Testis (tissue), 2 donors: ENCODE measurements at regions not wholly inside any gene's neighbourhood (a gene's known extent, or its start where the extent isn't known, plus 50 kb on each side); places are given as distances from the start of the nearest gene placed in this dataset.

ENCODE experiments used
- DNase-seq: peaks from one replicate; pipeline ENCODE4 v3.0.0-alpha.2; 2019
- H3K27ac ChIP-seq, 2 donors: fragments of 200-600 bp; sonication (generic); one replicate each; pipeline ENCODE4 v1.5.1; 2019
- H3K27me3 ChIP-seq: fragments of 200-600 bp; sonication (generic); one replicate; pipeline ENCODE4 v1.5.1; 2019
- H3K36me3 ChIP-seq: fragments of 200-600 bp; sonication (generic); one replicate; pipeline ENCODE4 v1.5.1; 2017; ENCODE audit warnings: low read depth; ENCODE audit errors: missing control alignments
- H3K4me1 ChIP-seq: fragments of 200-600 bp; sonication (generic); one replicate; pipeline ENCODE4 v1.5.1; 2019
- H3K4me3 ChIP-seq, 2 donors: fragments of 200-600 bp; sonication (generic); one replicate each; pipeline ENCODE4 v1.5.1; 2017 to 2019
- H3K9me3 ChIP-seq: fragments of 200-600 bp; sonication (generic); one replicate; pipeline ENCODE4 v1.5.1; 2017
- CTCF ChIP-seq, 3 experiments: fragments of 450-650 bp in 2 of 3; fragments of 200-600 bp in 1 of 3; sonication (generic) in 1 of 3; IDR thresholded peaks; one replicate each; pipeline ENCODE4 v1.5.1; 2016 to 2019; ENCODE audit warnings: antibody characterized with exemption in 3 of 3, mild to moderate bottlenecking in 2 of 3, moderate library complexity in 1 of 3
- POLR2A ChIP-seq: fragments of 450-650 bp; IDR thresholded peaks from one replicate; pipeline ENCODE4 v1.6.1; 2017; ENCODE audit warnings: antibody characterized with exemption, mild to moderate bottlenecking, moderate library complexity
- WGBS, 2 donors: methylation state at CpG; one replicate each; pipeline ENCODE4 v1.1.5; 2018; 5-methylcytosine and 5-hydroxymethylcytosine counted together
- intact Hi-C: fragments of 100-400 bp; cut with DNase I; formaldehyde crosslinking; loops from one replicate; pipeline ENCODE4 v1.15.1; 2023; ENCODE audit warnings: low total_unique reads

GRCh38 chr7:106763717-106764116, 101.4 kb upstream of the PIK3CG start:
- 62 to 78% methylated on average over 2 of the region's 2 CpGs for WGBS, 2 donors
- Histone ChIP-seq H3K27me3 (no peaks in the 10 kb centered on the region), H3K9me3 (no peaks in the 10 kb centered on the region), H3K36me3 (no peaks in the 10 kb centered on the region), H3K27ac (no peak overlapping the region), H3K4me3 (no peak overlapping the region), H3K4me1 (no peaks in the 10 kb centered on the region)
- DNase-seq = no peak
- intact Hi-C loops = no loop called here
- TF ChIP-seq CTCF (IDR thresholded peaks at IDR 0.05) (no peak), POLR2A (no peak)

GRCh38 chr7:106765727-106766355, 99.2 kb upstream of the PIK3CG start:
- no peaks in the 10 kb centered on the region for H3K27me3 ChIP-seq
- H3K4me1 ChIP-seq = no peaks in the 10 kb centered on the region
- H3K4me3 ChIP-seq = no peak overlapping the region
- H3K9me3 ChIP-seq = no peaks in the 10 kb centered on the region
- intact Hi-C loops = no loop called here
- H3K27ac ChIP-seq = no peak overlapping the region
- TF ChIP-seq POLR2A = no peak
- WGBS, 2 donors = 78 to 96% methylated on average over 5 of the region's 5 CpGs
- H3K36me3 ChIP-seq = no peaks in the 10 kb centered on the region
- DNase-seq = no peak

GRCh38 chr7:106766551-106766950, 98.5 kb upstream of the PIK3CG start:
- intact Hi-C loops = no loop called here
- DNase-seq = no peak
- 51 to 54% methylated on average over 2 of the region's 2 CpGs for WGBS, 2 donors
- no peak for TF ChIP-seq CTCF (IDR thresholded peaks at IDR 0.05)
- Histone ChIP-seq H3K27me3 (no peaks in the 10 kb centered on the region), H3K27ac (no peak overlapping the region), H3K4me3 (no peak overlapping the region), H3K9me3 (no peaks in the 10 kb centered on the region), H3K36me3 (no peaks in the 10 kb centered on the region), H3K4me1 (no peaks in the 10 kb centered on the region)

GRCh38 chr7:106767078-106767477, 98.0 kb upstream of the PIK3CG start:
- intact Hi-C loops = no loop called here
- Histone ChIP-seq H3K9me3 (no peaks in the 10 kb centered on the region), H3K36me3 (no peaks in the 10 kb centered on the region), H3K4me3 (no peak overlapping the region), H3K27ac (no peak overlapping the region), H3K27me3 (no peaks in the 10 kb centered on the region), H3K4me1 (no peaks in the 10 kb centered on the region)
- DNase-seq = no peak
- WGBS, 2 donors = 86 to 88% methylated on average over 3 of the region's 3 CpGs
- TF ChIP-seq CTCF (IDR thresholded peaks at IDR 0.05) (no peak), POLR2A (no peak)

GRCh38 chr7:106767498-106768323, 97.4 kb upstream of the PIK3CG start:
- 65 to 73% methylated on average over 8 of the region's 8 CpGs for WGBS, 2 donors
- Histone ChIP-seq H3K27ac (no peak overlapping the region), H3K4me1 (no peaks in the 10 kb centered on the region), H3K9me3 (no peaks in the 10 kb centered on the region), H3K27me3 (no peaks in the 10 kb centered on the region), H3K36me3 (no peaks in the 10 kb centered on the region), H3K4me3 (no peak overlapping the region)
- intact Hi-C loops = no loop called here
- TF ChIP-seq POLR2A (no peak), CTCF (IDR thresholded peaks at IDR 0.05) (no peak)
- no peak for DNase-seq
